Neural progenitor cell (in vitro differentiated cells): ENCODE measurements at regions not wholly inside any gene's neighbourhood (a gene's known extent, or its start where the extent isn't known, plus 50 kb on each side); places are given as distances from the start of the nearest gene placed in this dataset.

Experiments
- EZH2 ChIP-seq: fragments of 200-600 bp; sonication (generic); IDR thresholded peaks from 2 replicates; pipeline ENCODE4 v1.6.1; 2017; ENCODE audit warnings: antibody characterized with exemption, mild to moderate bottlenecking, moderate library complexity
- EZH2phosphoT487 ChIP-seq: fragments of 200-600 bp; sonication (generic); IDR thresholded peaks from 2 replicates; pipeline ENCODE4 v1.6.1; 2017; ENCODE audit warnings: antibody characterized with exemption
- TF ChIP-seq, protein P1 (sequence below): fragments of 200-600 bp; sonication (generic); IDR thresholded peaks from 2 replicates; pipeline ENCODE4 v1.5.1; 2017; ENCODE audit warnings: antibody characterized with exemption, mild to moderate bottlenecking

DNA sequence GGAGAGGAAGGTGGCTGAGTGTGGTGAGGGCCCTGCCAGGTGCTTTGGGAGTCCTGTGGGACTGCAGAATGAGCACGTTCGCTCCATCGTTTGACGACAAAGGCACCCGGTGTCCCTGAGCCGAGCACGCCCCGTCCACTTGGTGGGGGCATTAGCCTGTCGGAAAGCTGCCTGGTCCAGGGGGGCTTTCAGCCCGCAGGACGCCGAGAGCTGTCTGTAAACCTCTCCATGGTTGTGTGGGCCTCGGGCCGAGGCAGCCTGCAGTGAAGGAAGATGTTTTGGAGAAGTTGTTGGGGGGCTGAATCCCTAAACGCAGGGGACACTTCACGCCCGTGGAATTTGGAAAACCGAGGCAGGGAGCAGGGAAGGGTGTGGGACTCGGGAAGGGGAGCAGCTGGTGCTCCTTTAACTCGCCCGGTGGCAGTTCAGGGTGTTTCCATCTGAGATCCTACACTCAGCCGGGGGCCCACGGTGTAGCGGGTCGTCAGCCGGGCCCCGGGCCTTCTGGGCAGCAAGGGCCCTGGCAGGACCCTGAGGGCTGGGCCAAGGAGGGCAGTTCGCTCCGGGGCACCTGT is 53.8 kb downstream of the MRPL36 start:
- no peak for TF ChIP-seq EZH2phosphoT487
- TF ChIP-seq, protein P1, sequence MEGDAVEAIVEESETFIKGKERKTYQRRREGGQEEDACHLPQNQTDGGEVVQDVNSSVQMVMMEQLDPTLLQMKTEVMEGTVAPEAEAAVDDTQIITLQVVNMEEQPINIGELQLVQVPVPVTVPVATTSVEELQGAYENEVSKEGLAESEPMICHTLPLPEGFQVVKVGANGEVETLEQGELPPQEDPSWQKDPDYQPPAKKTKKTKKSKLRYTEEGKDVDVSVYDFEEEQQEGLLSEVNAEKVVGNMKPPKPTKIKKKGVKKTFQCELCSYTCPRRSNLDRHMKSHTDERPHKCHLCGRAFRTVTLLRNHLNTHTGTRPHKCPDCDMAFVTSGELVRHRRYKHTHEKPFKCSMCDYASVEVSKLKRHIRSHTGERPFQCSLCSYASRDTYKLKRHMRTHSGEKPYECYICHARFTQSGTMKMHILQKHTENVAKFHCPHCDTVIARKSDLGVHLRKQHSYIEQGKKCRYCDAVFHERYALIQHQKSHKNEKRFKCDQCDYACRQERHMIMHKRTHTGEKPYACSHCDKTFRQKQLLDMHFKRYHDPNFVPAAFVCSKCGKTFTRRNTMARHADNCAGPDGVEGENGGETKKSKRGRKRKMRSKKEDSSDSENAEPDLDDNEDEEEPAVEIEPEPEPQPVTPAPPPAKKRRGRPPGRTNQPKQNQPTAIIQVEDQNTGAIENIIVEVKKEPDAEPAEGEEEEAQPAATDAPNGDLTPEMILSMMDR: no peak
- TF ChIP-seq EZH2: no peak
